ENCODE measurements at regions not wholly inside any gene's neighbourhood (a gene's known extent, or its start where the extent isn't known, plus 50 kb on each side); places are given as distances from the start of the nearest gene placed in this dataset.
"Not testable (repeated sequence)": the region's sequence is repeated elsewhere in the genome, so short reads cannot be mapped to it uniquely, and the experiment has no call there.

- no peak for DNase-seq
Observed at GRCh38 chr9:75463871-75464270, 375.6 kb downstream of the OSTF1 start.

GRCh38 chr9:75464726-75465125, 376.4 kb downstream of the OSTF1 start:
- DNase-seq: no peak

GRCh38 chr9:75467142-75467541, 378.8 kb downstream of the OSTF1 start:
- DNase-seq: no peak

- DNase-seq: no peak
Observed at GRCh38 chr9:75471549-75472114, 383.3 kb downstream of the OSTF1 start.

- no peak for DNase-seq
Observed at GRCh38 chr9:75482566-75482965, 394.3 kb downstream of the OSTF1 start.

GRCh38 chr9:75483636-75484035, 395.3 kb downstream of the OSTF1 start:
- no peak for DNase-seq

GRCh38 chr9:75487856-75488718, 399.8 kb downstream of the OSTF1 start:
- no peak for DNase-seq

- no peak for DNase-seq
Observed at GRCh38 chr9:75488719-75489110, 400.4 kb downstream of the OSTF1 start.

- DNase-seq: no peak
Observed at GRCh38 chr9:75490326-75490725, 400.1 kb upstream of the PCSK5 start.

- DNase-seq: no peak
Observed at GRCh38 chr9:75491533-75491932, 398.9 kb upstream of the PCSK5 start.

GRCh38 chr9:75499812-75500211, 390.7 kb upstream of the PCSK5 start:
- no peak for DNase-seq

- DNase-seq: no peak
Observed at GRCh38 chr9:75500479-75500878, 390.0 kb upstream of the PCSK5 start.

GRCh38 chr9:75500940-75501339, 389.5 kb upstream of the PCSK5 start:
- DNase-seq: not testable (repeated sequence)

GRCh38 chr9:75504721-75505120, 385.8 kb upstream of the PCSK5 start:
- DNase-seq: no peak

- no peak for DNase-seq
Observed at GRCh38 chr9:75505654-75506053, 384.8 kb upstream of the PCSK5 start.

GRCh38 chr9:75529463-75529862, 361.0 kb upstream of the PCSK5 start:
- no peak for DNase-seq

GRCh38 chr9:75531588-75531987, 358.9 kb upstream of the PCSK5 start:
- DNase-seq: no peak

- no peak for DNase-seq
Observed at GRCh38 chr9:75532233-75533050, 358.0 kb upstream of the PCSK5 start.

GRCh38 chr9:75539523-75539922, 350.9 kb upstream of the PCSK5 start:
- DNase-seq: no peak

- no peak for DNase-seq
Observed at GRCh38 chr9:75540185-75540584, 350.3 kb upstream of the PCSK5 start.

- DNase-seq: no peak
Observed at GRCh38 chr9:75541734-75542133, 348.7 kb upstream of the PCSK5 start.

- DNase-seq: no peak
Observed at GRCh38 chr9:75544815-75545214, 345.7 kb upstream of the PCSK5 start.

- no peak for DNase-seq
Observed at GRCh38 chr9:75545287-75545686, 345.2 kb upstream of the PCSK5 start.

GRCh38 chr9:75548871-75549270, 341.6 kb upstream of the PCSK5 start:
- DNase-seq: no peak

Measured in activated CD4-positive, alpha-beta T cell treated with anti-CD3 and anti-CD28 coated beads, Interleukin-10, Interleukin-2, amounts not matched to agents 100 ng/mL and 50 ng/mL, durations not matched to agents 16 hours and 8 hours (primary cell).